ENCODE measurements at regions not wholly inside any gene's neighbourhood (a gene's known extent, or its start where the extent isn't known, plus 50 kb on each side); places are given as distances from the start of the nearest gene placed in this dataset.

DNA sequence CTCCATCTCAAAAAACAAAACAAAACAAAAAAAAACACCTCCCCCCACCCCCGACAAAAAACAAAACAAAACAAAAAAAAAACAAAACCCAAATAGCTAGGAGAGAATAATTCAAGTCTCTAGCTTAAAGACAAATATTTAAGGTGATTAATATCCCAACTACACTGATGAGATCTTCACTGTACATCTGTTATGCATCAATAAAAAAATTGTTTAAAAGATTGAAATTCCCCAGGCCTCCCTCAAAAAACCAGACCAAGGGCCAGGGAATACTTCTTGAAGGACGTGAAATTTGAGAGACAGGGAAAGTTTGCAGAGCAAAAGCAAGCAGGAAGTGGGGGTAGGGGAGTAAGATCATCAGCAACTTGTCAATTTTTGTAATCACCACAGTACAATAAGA, 232.6 kb downstream of the REEP3 start:
- TF ChIP-seq, protein P1, sequence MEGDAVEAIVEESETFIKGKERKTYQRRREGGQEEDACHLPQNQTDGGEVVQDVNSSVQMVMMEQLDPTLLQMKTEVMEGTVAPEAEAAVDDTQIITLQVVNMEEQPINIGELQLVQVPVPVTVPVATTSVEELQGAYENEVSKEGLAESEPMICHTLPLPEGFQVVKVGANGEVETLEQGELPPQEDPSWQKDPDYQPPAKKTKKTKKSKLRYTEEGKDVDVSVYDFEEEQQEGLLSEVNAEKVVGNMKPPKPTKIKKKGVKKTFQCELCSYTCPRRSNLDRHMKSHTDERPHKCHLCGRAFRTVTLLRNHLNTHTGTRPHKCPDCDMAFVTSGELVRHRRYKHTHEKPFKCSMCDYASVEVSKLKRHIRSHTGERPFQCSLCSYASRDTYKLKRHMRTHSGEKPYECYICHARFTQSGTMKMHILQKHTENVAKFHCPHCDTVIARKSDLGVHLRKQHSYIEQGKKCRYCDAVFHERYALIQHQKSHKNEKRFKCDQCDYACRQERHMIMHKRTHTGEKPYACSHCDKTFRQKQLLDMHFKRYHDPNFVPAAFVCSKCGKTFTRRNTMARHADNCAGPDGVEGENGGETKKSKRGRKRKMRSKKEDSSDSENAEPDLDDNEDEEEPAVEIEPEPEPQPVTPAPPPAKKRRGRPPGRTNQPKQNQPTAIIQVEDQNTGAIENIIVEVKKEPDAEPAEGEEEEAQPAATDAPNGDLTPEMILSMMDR (IDR thresholded peaks at IDR 0.05; ENCODE audit: insufficient read depth in 1 of 2, low read depth in 1 of 2, low read length in 1 of 2, severe bottlenecking in 1 of 2, unreplicated experiment in 1 of 2): no peak
- peaks cover 12% of the 10 kb centered on the region; the same call in 1 of the 2 replicates for H3K4me1 ChIP-seq
- H3K27me3 ChIP-seq (replicated peaks; ENCODE audit: control insufficient read depth, insufficient read depth, low read length): no peaks in the 10 kb centered on the region
- Mint-ChIP-seq H3K4me1 (ENCODE audit: low read depth, unreplicated experiment) (peaks cover 12% of the 10 kb centered on the region), H3K4me3 (ENCODE audit: unreplicated experiment) (no peak overlapping the region), H3K9me3 (ENCODE audit: unreplicated experiment) (no peaks in the 10 kb centered on the region), H3K36me3 (ENCODE audit: insufficient read depth, unreplicated experiment) (no peaks in the 10 kb centered on the region), H3K27ac (ENCODE audit: unreplicated experiment) (no peak overlapping the region), H3K27me3 (ENCODE audit: insufficient read depth, unreplicated experiment) (no peaks in the 10 kb centered on the region)
- POLR2A ChIA-PET: no interaction called here
- no peaks in the 10 kb centered on the region for H3K9me3 ChIP-seq
- no TSS peak for BruUV-seq (replicated peaks)
- H3K4me3 ChIP-seq (ENCODE audit: low read depth, low read length): no peak overlapping the region
- intact Hi-C loops (cut with micrococcal nuclease; ENCODE audit: unreplicated experiment): no loop called here
- H3K36me3 ChIP-seq (ENCODE audit: control insufficient read depth, insufficient read depth, low read length): no peaks in the 10 kb centered on the region
- DNase-seq: no peak
- CTCF ChIA-PET: interaction anchor here (1.1 kb wide), 1 partner anchor 34 kb away, joined by 4 read pairs; no protein-coding TSS in a partner anchor

DNA sequence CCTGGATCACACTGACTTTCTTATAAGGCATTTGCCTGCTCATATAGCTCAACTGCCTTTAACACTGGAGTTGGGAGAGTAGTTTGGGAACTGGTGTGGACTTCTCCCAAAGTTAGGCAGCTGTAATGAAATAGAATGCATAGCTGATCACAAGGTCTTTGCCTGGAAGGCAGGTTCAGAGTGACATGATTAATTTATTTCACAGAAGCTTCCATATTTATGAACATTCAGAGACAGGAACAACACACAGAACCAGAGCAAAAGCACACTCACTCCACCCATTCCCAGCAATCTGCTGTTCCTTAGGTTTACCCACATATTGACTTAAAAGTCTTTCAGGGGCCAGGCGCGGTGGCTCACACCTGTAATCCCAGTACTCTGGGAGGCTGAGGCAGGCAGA, 234.2 kb downstream of the REEP3 start:
- Mint-ChIP-seq H3K27me3 (ENCODE audit: insufficient read depth, unreplicated experiment) (no peaks in the 10 kb centered on the region), H3K36me3 (ENCODE audit: insufficient read depth, unreplicated experiment) (no peaks in the 10 kb centered on the region), H3K9me3 (ENCODE audit: unreplicated experiment) (no peaks in the 10 kb centered on the region), H3K4me3 (ENCODE audit: unreplicated experiment) (no peak overlapping the region), H3K4me1 (ENCODE audit: low read depth, unreplicated experiment) (peaks cover 5% of the 10 kb centered on the region), H3K27ac (ENCODE audit: unreplicated experiment) (no peak overlapping the region)
- Histone ChIP-seq H3K27me3 (replicated peaks; ENCODE audit: control insufficient read depth, insufficient read depth, low read length) (no peaks in the 10 kb centered on the region), H3K4me3 (ENCODE audit: low read depth, low read length) (no peak overlapping the region), H3K9me3 (no peaks in the 10 kb centered on the region), H3K36me3 (ENCODE audit: control insufficient read depth, insufficient read depth, low read length) (no peaks in the 10 kb centered on the region), H3K4me1 (peaks cover 7% of the 10 kb centered on the region; the same call in 1 of the 2 replicates)
- ChIA-PET CTCF (no interaction called here), POLR2A (no interaction called here)
- DNase-seq: no peak
- TF ChIP-seq, protein P1 (IDR thresholded peaks at IDR 0.05; ENCODE audit: insufficient read depth in 1 of 2, low read depth in 1 of 2, low read length in 1 of 2, severe bottlenecking in 1 of 2, unreplicated experiment in 1 of 2): no peak
- intact Hi-C loops (cut with micrococcal nuclease; ENCODE audit: unreplicated experiment): no loop called here
- BruUV-seq (replicated peaks): no TSS peak

DNA sequence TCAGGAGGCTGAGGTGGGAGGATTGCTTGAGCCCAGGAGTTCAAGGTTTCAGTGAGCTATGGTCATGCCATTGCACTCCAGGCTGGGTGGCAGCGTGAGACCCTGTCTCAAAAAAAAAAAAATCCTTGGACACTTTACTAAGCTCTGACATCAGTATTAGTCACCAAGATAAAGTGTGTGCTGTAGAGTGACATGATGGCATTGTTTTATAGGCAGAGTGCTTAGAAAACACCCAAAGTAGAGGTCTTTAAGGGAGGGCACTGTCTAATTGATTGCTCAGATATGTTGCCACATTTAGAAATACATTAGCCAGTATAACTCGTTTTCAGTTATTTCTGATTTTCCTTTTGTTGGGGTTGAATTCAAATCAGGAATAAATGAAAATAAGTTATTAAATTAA, 235.9 kb downstream of the REEP3 start:
- intact Hi-C loops (cut with micrococcal nuclease; ENCODE audit: unreplicated experiment): no loop called here
- Histone ChIP-seq H3K36me3 (ENCODE audit: control insufficient read depth, insufficient read depth, low read length) (no peaks in the 10 kb centered on the region), H3K27me3 (replicated peaks; ENCODE audit: control insufficient read depth, insufficient read depth, low read length) (no peaks in the 10 kb centered on the region), H3K9me3 (no peaks in the 10 kb centered on the region), H3K4me1 (no peaks in the 10 kb centered on the region), H3K4me3 (ENCODE audit: low read depth, low read length) (no peak overlapping the region)
- TF ChIP-seq, protein P1 (IDR thresholded peaks at IDR 0.05; ENCODE audit: insufficient read depth in 1 of 2, low read depth in 1 of 2, low read length in 1 of 2, severe bottlenecking in 1 of 2, unreplicated experiment in 1 of 2): no peak
- no peaks in the 10 kb centered on the region for H3K4me1 Mint-ChIP-seq (ENCODE audit: low read depth, unreplicated experiment)
- ChIA-PET CTCF (interaction anchor here (0.6 to 2.1 kb wide), 3 partner anchors 10 to 1102 kb away, joined by 3 to 7 read pairs (median 3); no protein-coding TSS in a partner anchor), POLR2A (no interaction called here)
- BruUV-seq (replicated peaks): no TSS peak
- no peaks in the 10 kb centered on the region for H3K27me3 Mint-ChIP-seq (ENCODE audit: insufficient read depth, unreplicated experiment)
- no peak for DNase-seq
- no peak overlapping the region for H3K27ac Mint-ChIP-seq (ENCODE audit: unreplicated experiment)
- no peak overlapping the region for H3K4me3 Mint-ChIP-seq (ENCODE audit: unreplicated experiment)
- no peaks in the 10 kb centered on the region for H3K9me3 Mint-ChIP-seq (ENCODE audit: unreplicated experiment)
- no peaks in the 10 kb centered on the region for H3K36me3 Mint-ChIP-seq (ENCODE audit: insufficient read depth, unreplicated experiment)

All from Caco-2 (cell line).